ENCODE measurements at regions not wholly inside any gene's neighbourhood (a gene's known extent, or its start where the extent isn't known, plus 50 kb on each side); places are given as distances from the start of the nearest gene placed in this dataset.

- ChIA-PET POLR2A (no interaction called here), CTCF (no interaction called here)
- H3K4me3 ChIP-seq (ENCODE audit: low read depth, low read length), result no peak overlapping the region
- DNase-seq (ENCODE audit: low read depth, low spot score), result no peak
- TF ChIP-seq CTCF (IDR thresholded peaks at IDR 0.05; ENCODE audit: insufficient read depth, low read length, missing control alignments), result no peak
Observed at GRCh38 chr11:101777476-101777875, 137.3 kb upstream of the CEP126 start.

DNA sequence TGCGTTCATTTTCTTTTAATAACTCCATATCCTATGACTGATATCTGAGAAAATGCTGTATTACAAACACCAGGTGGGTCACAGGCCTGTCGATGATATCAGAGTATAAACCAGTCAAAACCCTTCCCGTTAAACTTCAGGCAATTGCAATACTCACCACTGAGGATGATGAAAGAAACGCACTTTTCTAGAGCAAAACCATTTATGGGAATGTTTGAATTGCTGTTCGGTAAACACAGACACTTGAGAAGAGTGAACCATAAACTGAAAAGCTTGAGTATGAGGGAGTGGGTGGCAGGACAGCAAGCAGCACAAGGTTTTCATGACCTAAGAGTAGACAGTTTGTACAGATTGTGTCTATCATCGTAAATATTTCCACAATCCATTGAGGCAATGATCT, 139.8 kb upstream of the CEP126 start:
- CTCF ChIA-PET, result no interaction called here
- no peak overlapping the region for H3K4me3 ChIP-seq (ENCODE audit: low read depth, low read length)
- POLR2A ChIA-PET, result no interaction called here
- no peak for DNase-seq (ENCODE audit: low read depth, low spot score)
- no peak for TF ChIP-seq CTCF (IDR thresholded peaks at IDR 0.05; ENCODE audit: insufficient read depth, low read length, missing control alignments)

DNA sequence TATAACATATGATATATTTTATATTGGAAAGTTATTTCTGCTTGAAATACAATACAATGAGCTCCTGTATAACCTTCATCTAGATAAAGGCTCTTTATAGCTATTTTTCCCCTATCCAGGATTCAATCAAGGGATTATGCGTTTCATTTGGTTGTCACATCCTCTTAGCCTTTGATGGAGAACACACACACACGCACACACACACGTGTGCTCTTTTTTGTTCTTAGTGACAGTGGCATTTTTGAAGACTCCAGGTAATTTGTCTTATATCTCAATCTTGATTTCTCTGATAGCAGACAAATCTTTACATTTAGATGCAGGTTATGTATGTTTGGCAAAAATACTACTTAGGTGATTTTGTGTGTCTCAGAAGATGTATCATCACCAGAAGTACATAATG, 144.2 kb upstream of the CEP126 start:
- TF ChIP-seq CTCF (IDR thresholded peaks at IDR 0.05; ENCODE audit: insufficient read depth, low read length, missing control alignments), result no peak
- ChIA-PET POLR2A (no interaction called here), CTCF (no interaction called here)
- no peak for DNase-seq (ENCODE audit: low read depth, low spot score)
- no peak overlapping the region for H3K4me3 ChIP-seq (ENCODE audit: low read depth, low read length)

DNA sequence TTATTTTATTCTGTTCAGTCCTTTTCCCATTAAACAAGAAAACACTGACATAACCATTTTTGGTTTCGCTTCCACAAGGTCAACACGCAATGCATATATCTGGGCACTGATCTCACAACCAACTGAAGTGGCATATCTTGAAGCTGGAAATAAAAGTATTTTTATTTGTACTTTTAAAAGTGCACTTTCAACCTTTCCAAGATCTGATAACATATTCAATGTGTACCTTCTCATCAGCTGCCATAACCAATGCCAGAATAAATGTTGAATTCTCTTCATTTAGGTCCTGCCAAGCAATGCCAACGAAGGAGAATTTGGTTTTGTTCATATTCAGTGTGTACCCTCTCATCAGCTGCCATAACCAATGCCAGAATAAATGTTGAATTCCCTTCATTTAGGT, 148.9 kb upstream of the CEP126 start:
- POLR2A ChIA-PET, result no interaction called here
- no peak for DNase-seq (ENCODE audit: low read depth, low spot score)
- no peak for TF ChIP-seq CTCF (IDR thresholded peaks at IDR 0.05; ENCODE audit: insufficient read depth, low read length, missing control alignments)
- no peak overlapping the region for H3K4me3 ChIP-seq (ENCODE audit: low read depth, low read length)
- CTCF ChIA-PET, result no interaction called here

DNA sequence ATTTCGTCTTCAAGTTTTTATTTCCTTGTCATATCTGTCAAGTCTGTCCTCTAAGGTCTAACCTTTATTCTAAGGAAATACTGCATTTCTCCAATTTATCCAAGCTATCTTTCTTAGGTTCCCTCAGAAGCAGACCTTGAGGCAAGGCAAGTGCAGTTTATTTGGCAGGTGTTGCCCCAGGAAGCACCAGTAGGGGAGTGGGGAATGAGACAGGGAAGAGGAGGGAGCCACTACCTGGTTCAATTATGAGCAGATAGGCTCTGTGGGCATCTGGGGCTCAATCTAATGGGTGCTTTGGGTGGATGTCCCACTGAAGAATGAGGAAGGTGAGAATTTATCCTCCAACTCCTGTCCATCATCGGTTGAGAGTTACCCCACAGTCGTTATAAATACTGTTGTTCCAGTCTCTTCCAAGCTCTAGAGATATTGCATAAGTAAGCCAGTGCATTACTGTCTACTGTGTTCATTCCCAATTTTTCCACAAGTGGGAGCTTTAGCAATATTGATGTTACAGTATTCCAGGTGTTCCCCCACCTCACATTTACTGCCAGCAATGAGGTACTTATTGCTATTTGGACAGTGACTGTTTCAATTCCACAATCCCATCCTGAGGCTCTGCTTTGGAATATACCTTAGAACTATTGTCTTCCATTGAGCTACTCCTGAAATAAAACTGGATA, 154.9 kb upstream of the CEP126 start:
- ChIA-PET POLR2A (no interaction called here), CTCF (interaction anchor here (0.7 to 1.9 kb wide), 5 partner anchors 87 to 248 kb away, joined by 3 to 6 read pairs (median 4); no protein-coding TSS in a partner anchor)
- H3K4me3 ChIP-seq (ENCODE audit: low read depth, low read length), result no peak overlapping the region
- no peak for TF ChIP-seq CTCF (IDR thresholded peaks at IDR 0.05; ENCODE audit: insufficient read depth, low read length, missing control alignments)
- DNase-seq (ENCODE audit: low read depth, low spot score), result no peak

DNA sequence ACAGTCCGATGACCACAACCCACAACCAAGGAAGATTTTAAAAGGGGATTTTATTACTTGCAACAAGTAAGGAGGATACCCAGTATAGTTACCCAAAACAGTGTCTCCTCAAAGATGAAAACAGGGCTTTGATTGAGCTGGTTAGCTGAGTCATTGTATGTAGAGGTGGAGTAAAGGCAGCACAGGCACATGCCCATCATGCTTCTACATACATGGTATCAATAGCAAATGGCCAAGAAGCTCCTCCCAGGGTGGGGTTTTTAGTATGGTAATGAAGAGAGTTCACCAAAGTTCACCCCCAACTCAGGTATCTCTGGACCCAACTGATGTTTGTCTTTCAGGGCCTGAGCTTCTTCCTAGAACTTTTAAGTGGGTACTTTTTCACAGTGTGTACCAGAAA, 157.1 kb upstream of the CEP126 start:
- TF ChIP-seq CTCF (IDR thresholded peaks at IDR 0.05; ENCODE audit: insufficient read depth, low read length, missing control alignments), result no peak
- no peak for DNase-seq (ENCODE audit: low read depth, low spot score)
- CTCF ChIA-PET, result no interaction called here
- POLR2A ChIA-PET, result no interaction called here
- H3K4me3 ChIP-seq (ENCODE audit: low read depth, low read length), result no peak overlapping the region
